SK-N-SH (cell line): ENCODE measurements at regions not wholly inside any gene's neighbourhood (a gene's known extent, or its start where the extent isn't known, plus 50 kb on each side); places are given as distances from the start of the nearest gene placed in this dataset.
A peak's percentile ranks its signal among the peaks of the same experiment; 100 is the strongest.

Experiments used
- CTCF ChIA-PET: fragments of 300-600, 350-600 bp; formaldehyde crosslinking; extraction: SDS; loops from one replicate; lab custom pipeline; 2021; lab: Yijun Ruan, JAX
- POLR2A ChIA-PET: fragments of 350-600 bp; sonication (Branson Sonifier 250); formaldehyde crosslinking; extraction: SDS; loops from one replicate; lab custom pipeline; 2020; ENCODE audit warnings: antibody characterized with exemption, inconsistent platforms; lab: Yijun Ruan, JAX
- DNase-seq: peaks from one replicate; pipeline ENCODE4 v3.0.0; 2012
- H2AFZ ChIP-seq: fragments of 200-600 bp; sonication (generic); 2 replicates; pipeline ENCODE4 v1.8.1; 2016; ENCODE audit warnings: antibody characterized with exemption, mild to moderate bottlenecking, low read depth
- H3F3A ChIP-seq: fragments of 200-600 bp; sonication (generic); replicated peaks from 2 replicates; pipeline ENCODE3; 2016; ENCODE audit warnings: antibody characterized with exemption, mild to moderate bottlenecking; ENCODE audit not compliant: insufficient read depth
- H3K27ac ChIP-seq, 2 experiments: fragments of 200-500 bp in 1 of 2; fragments of 200-600 bp in 1 of 2; sonication (Bioruptor generic) in 1 of 2; sonication (generic), shearing (Covaris generic) in 1 of 2; 2 replicates each; pipeline versions ENCODE4 v1.5.1 to v1.6.1; 2014 to 2016; ENCODE audit warnings: low read depth in 2 of 2, inconsistent platforms in 1 of 2, low read length in 1 of 2, mild to moderate bottlenecking in 1 of 2, mixed read lengths in 1 of 2
- H3K27me3 ChIP-seq: fragments of 200-600 bp; sonication (generic), shearing (Covaris generic); 2 replicates; pipeline ENCODE4 v1.6.1; 2016; ENCODE audit warnings: mixed run types; ENCODE audit not compliant: insufficient read depth
- H3K36me3 ChIP-seq, 2 experiments: fragments of 200-500 bp in 1 of 2; fragments of 200-600 bp in 1 of 2; sonication (Bioruptor generic) in 1 of 2; sonication (generic) in 1 of 2; replicated peaks in 1 of 2; 2 replicates each; pipeline versions ENCODE3 to v1.5.1; 2014 to 2016; ENCODE audit warnings: low read length in 1 of 2, mild to moderate bottlenecking in 1 of 2; ENCODE audit not compliant: insufficient read depth in 2 of 2, control insufficient read depth in 1 of 2
- H3K4me1 ChIP-seq, 2 experiments: fragments of 200-500 bp in 1 of 2; fragments of 200-600 bp in 1 of 2; sonication (Bioruptor generic) in 1 of 2; sonication (generic), shearing (Covaris generic) in 1 of 2; 2 replicates each; pipeline versions ENCODE4 v1.5.1 to v1.6.1; 2014 to 2016; ENCODE audit warnings: low read depth in 1 of 2, low read length in 1 of 2, mixed run types in 1 of 2; ENCODE audit not compliant: insufficient read depth in 2 of 2, control insufficient read depth in 1 of 2
- H3K4me2 ChIP-seq: fragments of 200-600 bp; sonication (generic), shearing (Covaris generic); 2 replicates; pipeline ENCODE4 v1.6.1; 2017; ENCODE audit warnings: mixed run types
- H3K4me3 ChIP-seq, 2 experiments: fragments of 200-500 bp in 1 of 2; fragments of 200-600 bp in 1 of 2; sonication (Bioruptor generic) in 1 of 2; sonication (generic), shearing (Covaris generic) in 1 of 2; 2 replicates each; pipeline versions ENCODE4 v1.5.1 to v1.8.1; 2014 to 2016; ENCODE audit warnings: low read depth in 2 of 2, inconsistent platforms in 1 of 2, low read length in 1 of 2, mild to moderate bottlenecking in 1 of 2, mixed read lengths in 1 of 2, moderate library complexity in 1 of 2
- H3K79me2 ChIP-seq: fragments of 200-600 bp; sonication (generic); 2 replicates; pipeline ENCODE4 v1.8.1; 2017; ENCODE audit warnings: mild to moderate bottlenecking; ENCODE audit not compliant: insufficient read depth
- H3K9ac ChIP-seq: fragments of 200-600 bp; sonication (generic); 2 replicates; pipeline ENCODE4 v1.6.1; 2017; ENCODE audit warnings: mixed run types
- H3K9me2 ChIP-seq: fragments of 200-600 bp; sonication (generic); 2 replicates; pipeline ENCODE4 v1.6.1; 2017; ENCODE audit warnings: mixed run types
- H3K9me3 ChIP-seq: fragments of 200-600 bp; sonication (generic); 2 replicates; pipeline ENCODE4 v1.6.1; 2017; ENCODE audit warnings: mixed run types, mild to moderate bottlenecking, moderate library complexity
- H4K20me1 ChIP-seq: fragments of 200-600 bp; sonication (generic); 2 replicates; pipeline ENCODE4 v1.6.1; 2017; ENCODE audit warnings: mild to moderate bottlenecking, mixed run types; ENCODE audit not compliant: insufficient read depth
- CHD2 ChIP-seq: fragments of 150-350 bp; IDR thresholded peaks from 2 replicates; pipeline ENCODE4 v1.6.1; 2018; ENCODE audit warnings: low read length; ENCODE audit not compliant: partially characterized antibody
- ELF1 ChIP-seq: IDR thresholded peaks from 2 replicates; pipeline ENCODE4 v1.4.0; 2012
- FOSL2 ChIP-seq: IDR thresholded peaks from 2 replicates; pipeline ENCODE4 v1.4.0; 2012; ENCODE audit warnings: low read depth, mild to moderate bottlenecking, moderate library complexity, borderline replicate concordance
- FOXM1 ChIP-seq: IDR thresholded peaks from 2 replicates; pipeline ENCODE4 v1.4.0; 2012; ENCODE audit warnings: low read depth, mild to moderate bottlenecking
- GABPA ChIP-seq: IDR thresholded peaks from 2 replicates; pipeline ENCODE4 v1.4.0; 2012; ENCODE audit warnings: low read depth, mild to moderate bottlenecking
- NFIC ChIP-seq: IDR thresholded peaks from 2 replicates; pipeline ENCODE4 v1.4.0; 2012; ENCODE audit warnings: borderline replicate concordance
- NRF1 ChIP-seq: IDR thresholded peaks from 2 replicates; pipeline ENCODE4 v1.6.1; 2012; ENCODE audit warnings: low read depth, mild to moderate bottlenecking, low read length
- POLR2AphosphoS5 ChIP-seq: IDR thresholded peaks from 2 replicates; pipeline ENCODE4 v1.6.1; 2012; ENCODE audit warnings: low read depth, low read length
- RAD21 ChIP-seq: IDR thresholded peaks from 2 replicates; pipeline ENCODE4 v1.6.1; 2012; ENCODE audit warnings: mild to moderate bottlenecking, low read length
- RCOR1 ChIP-seq: fragments of 150-350 bp; IDR thresholded peaks from 2 replicates; pipeline ENCODE4 v1.6.1; 2017; ENCODE audit warnings: antibody characterized with exemption, low read length
- RXRA ChIP-seq: IDR thresholded peaks from 2 replicates; pipeline ENCODE4 v1.4.0; 2012; ENCODE audit warnings: low read depth, mild to moderate bottlenecking, borderline replicate concordance
- SMC3 ChIP-seq: IDR thresholded peaks from 2 replicates; pipeline ENCODE4 v1.6.1; 2012; ENCODE audit warnings: low read depth, low read length, improper control_type of control experiment
- YY1 ChIP-seq: IDR thresholded peaks from 2 replicates; pipeline ENCODE4 v1.4.0; 2012; ENCODE audit warnings: low read depth, mild to moderate bottlenecking
- WGBS: methylation state at CpG from one replicate; pipeline ENCODE4 v1.1.6; 2017; ENCODE audit warnings: low lambda C conversion rate; 5-methylcytosine and 5-hydroxymethylcytosine counted together
- TF ChIP-seq, protein P1 (sequence below): IDR thresholded peaks from 2 replicates; pipeline ENCODE4 v1.4.0; 2012; ENCODE audit warnings: low read depth
- TF ChIP-seq, protein P2 (sequence below): fragments of 200-600 bp; sonication (generic); IDR thresholded peaks from 2 replicates; pipeline ENCODE4 v1.6.1; 2017; ENCODE audit warnings: antibody characterized with exemption, mild to moderate bottlenecking, moderate library complexity
- TF ChIP-seq, protein P3 (sequence below): IDR thresholded peaks from 2 replicates; pipeline ENCODE4 v1.4.0; 2012; ENCODE audit warnings: low read depth, borderline replicate concordance
- TF ChIP-seq, protein P4 (sequence below): fragments of 150-350 bp; IDR thresholded peaks from 2 replicates; pipeline ENCODE4 v1.6.1; 2017; ENCODE audit warnings: antibody characterized with exemption, low read length, low read depth, borderline replicate concordance

DNA sequence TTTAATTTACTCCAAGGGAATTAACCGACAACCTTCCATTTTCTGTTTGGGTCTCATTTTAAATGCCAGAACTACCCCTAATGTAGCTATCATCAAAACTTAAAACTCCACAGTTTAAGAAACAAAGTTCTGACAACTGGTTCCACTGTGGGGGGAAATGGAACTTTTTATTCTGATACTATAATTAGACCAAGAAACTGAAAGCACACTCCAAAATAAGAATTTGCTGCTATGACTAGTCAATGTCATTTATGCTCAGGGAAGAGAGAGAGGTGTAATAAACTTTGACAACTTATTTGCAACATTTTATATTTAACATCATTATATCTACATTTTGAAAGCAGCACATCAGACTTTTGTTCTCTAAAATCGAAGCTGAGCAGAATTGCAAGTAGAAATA is 169.2 kb downstream of the ANXA2 start:
- no peaks in the 10 kb centered on the region for H3K9me2 ChIP-seq
- no peak for DNase-seq
- peaks cover 16% of the 10 kb centered on the region; the same call in 1 of the 2 replicates for H3K27me3 ChIP-seq
- no peak for TF ChIP-seq RXRA
- no peak for TF ChIP-seq ELF1
- TF ChIP-seq NRF1, result no peak
- TF ChIP-seq RAD21, result no peak
- no peak for TF ChIP-seq YY1
- TF ChIP-seq POLR2AphosphoS5, result no peak
- no peak for TF ChIP-seq GABPA
- TF ChIP-seq, protein P1, sequence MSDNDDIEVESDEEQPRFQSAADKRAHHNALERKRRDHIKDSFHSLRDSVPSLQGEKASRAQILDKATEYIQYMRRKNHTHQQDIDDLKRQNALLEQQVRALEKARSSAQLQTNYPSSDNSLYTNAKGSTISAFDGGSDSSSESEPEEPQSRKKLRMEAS, result no peak
- TF ChIP-seq SMC3, result no peak
- TF ChIP-seq, protein P2, sequence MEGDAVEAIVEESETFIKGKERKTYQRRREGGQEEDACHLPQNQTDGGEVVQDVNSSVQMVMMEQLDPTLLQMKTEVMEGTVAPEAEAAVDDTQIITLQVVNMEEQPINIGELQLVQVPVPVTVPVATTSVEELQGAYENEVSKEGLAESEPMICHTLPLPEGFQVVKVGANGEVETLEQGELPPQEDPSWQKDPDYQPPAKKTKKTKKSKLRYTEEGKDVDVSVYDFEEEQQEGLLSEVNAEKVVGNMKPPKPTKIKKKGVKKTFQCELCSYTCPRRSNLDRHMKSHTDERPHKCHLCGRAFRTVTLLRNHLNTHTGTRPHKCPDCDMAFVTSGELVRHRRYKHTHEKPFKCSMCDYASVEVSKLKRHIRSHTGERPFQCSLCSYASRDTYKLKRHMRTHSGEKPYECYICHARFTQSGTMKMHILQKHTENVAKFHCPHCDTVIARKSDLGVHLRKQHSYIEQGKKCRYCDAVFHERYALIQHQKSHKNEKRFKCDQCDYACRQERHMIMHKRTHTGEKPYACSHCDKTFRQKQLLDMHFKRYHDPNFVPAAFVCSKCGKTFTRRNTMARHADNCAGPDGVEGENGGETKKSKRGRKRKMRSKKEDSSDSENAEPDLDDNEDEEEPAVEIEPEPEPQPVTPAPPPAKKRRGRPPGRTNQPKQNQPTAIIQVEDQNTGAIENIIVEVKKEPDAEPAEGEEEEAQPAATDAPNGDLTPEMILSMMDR, result no peak
- 22% methylated on average over 2 of the region's 2 CpGs for WGBS
- no peaks in the 10 kb centered on the region for H3K9me3 ChIP-seq
- no peak overlapping the region for H3K9ac ChIP-seq
- no peaks in the 10 kb centered on the region for H3K79me2 ChIP-seq
- H3K36me3 ChIP-seq, result no peaks in the 10 kb centered on the region
- no peaks in the 10 kb centered on the region for H4K20me1 ChIP-seq
- ChIA-PET CTCF (interaction anchor here (1.4 kb wide), 1 partner anchor 98 kb away, joined by 3 read pairs; no protein-coding TSS in a partner anchor), POLR2A (no interaction called here)
- H3K4me2 ChIP-seq, result no peak overlapping the region
- no peak overlapping the region for H3K4me3 ChIP-seq
- no peaks in the 10 kb centered on the region for H3K4me1 ChIP-seq
- H3F3A ChIP-seq, result no peaks in the 10 kb centered on the region
- H3K27ac ChIP-seq, result no peak overlapping the region
- H2AFZ ChIP-seq, result no peak overlapping the region

DNA sequence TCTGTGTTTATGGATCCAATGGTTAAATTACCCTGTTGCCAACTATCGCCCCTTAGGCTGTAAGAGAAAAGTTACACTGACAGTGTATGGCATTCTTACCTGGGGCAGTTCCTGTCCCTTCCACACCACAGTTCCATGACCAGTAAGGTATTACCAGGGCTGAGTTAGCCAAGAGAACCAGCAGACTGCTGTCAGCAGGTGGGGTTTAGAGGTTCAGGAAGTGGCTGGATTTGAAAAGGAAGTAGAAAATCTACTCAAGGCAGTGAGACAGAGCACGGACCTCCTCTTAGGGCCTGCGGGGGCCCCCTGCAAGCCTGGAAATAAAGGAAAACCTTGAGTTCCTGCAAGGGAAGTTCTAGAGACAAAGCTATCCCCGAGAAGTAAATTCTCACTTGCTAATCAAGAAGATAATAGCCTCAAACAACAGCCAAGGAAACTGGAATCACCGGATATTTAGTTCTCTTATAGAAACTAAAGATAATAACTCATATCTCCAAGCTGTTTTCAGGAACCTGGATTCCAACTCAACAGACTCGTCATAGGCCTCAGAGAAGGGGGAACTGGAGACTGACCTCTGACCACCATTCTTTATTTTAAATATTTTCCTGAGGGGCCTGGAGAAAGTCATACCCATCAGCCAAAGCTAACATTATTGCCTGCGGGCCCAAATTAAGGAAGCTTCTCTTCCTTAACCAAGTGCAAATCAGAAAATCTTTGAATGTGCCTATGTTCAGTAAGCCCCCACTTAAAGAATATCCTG is 161.7 kb downstream of the ANXA2 start:
- Histone ChIP-seq H3K4me3 (no peak overlapping the region), H3F3A (no peaks in the 10 kb centered on the region), H3K79me2 (no peaks in the 10 kb centered on the region), H3K9me3 (no peaks in the 10 kb centered on the region), H3K4me1 (no peaks in the 10 kb centered on the region), H4K20me1 (no peaks in the 10 kb centered on the region), H3K27ac (no peak overlapping the region), H3K27me3 (0 out of 2 replicates have a peak, but pooled peaks cover 5% of the 10 kb centered on the region), H3K36me3 (no peaks in the 10 kb centered on the region), H3K9me2 (no peaks in the 10 kb centered on the region), H3K4me2 (no peak overlapping the region), H2AFZ (0 out of 2 replicates have a peak overlapping the region, but pooled peaks have one; percentile 16), H3K9ac (no peak overlapping the region)
- DNase-seq, result no peak
- CTCF ChIA-PET, result interaction anchor here (1.2 kb wide), 1 partner anchor 37 kb away, joined by 3 read pairs; no protein-coding TSS in a partner anchor
- WGBS, result 13% methylated on average over 7 of the region's 7 CpGs
- POLR2A ChIA-PET, result no interaction called here
- no peak for TF ChIP-seq FOXM1
- no peak for TF ChIP-seq RCOR1
- TF ChIP-seq, protein P3, sequence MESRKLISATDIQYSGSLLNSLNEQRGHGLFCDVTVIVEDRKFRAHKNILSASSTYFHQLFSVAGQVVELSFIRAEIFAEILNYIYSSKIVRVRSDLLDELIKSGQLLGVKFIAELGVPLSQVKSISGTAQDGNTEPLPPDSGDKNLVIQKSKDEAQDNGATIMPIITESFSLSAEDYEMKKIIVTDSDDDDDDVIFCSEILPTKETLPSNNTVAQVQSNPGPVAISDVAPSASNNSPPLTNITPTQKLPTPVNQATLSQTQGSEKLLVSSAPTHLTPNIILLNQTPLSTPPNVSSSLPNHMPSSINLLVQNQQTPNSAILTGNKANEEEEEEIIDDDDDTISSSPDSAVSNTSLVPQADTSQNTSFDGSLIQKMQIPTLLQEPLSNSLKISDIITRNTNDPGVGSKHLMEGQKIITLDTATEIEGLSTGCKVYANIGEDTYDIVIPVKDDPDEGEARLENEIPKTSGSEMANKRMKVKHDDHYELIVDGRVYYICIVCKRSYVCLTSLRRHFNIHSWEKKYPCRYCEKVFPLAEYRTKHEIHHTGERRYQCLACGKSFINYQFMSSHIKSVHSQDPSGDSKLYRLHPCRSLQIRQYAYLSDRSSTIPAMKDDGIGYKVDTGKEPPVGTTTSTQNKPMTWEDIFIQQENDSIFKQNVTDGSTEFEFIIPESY, result no peak
- TF ChIP-seq, protein P4, sequence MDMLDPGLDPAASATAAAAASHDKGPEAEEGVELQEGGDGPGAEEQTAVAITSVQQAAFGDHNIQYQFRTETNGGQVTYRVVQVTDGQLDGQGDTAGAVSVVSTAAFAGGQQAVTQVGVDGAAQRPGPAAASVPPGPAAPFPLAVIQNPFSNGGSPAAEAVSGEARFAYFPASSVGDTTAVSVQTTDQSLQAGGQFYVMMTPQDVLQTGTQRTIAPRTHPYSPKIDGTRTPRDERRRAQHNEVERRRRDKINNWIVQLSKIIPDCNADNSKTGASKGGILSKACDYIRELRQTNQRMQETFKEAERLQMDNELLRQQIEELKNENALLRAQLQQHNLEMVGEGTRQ, result no peak
- no peak for TF ChIP-seq NFIC
- TF ChIP-seq NRF1, result no peak
- TF ChIP-seq CHD2, result no peak
- TF ChIP-seq FOSL2, result no peak
- no peak for TF ChIP-seq SMC3
